ENCODE measurements at regions not wholly inside any gene's neighbourhood (a gene's known extent, or its start where the extent isn't known, plus 50 kb on each side); places are given as distances from the start of the nearest gene placed in this dataset.
"Not testable (repeated sequence)": the region's sequence is repeated elsewhere in the genome, so short reads cannot be mapped to it uniquely, and the experiment has no call there.

- no peak overlapping the region for H3K4me3 ChIP-seq
- no peak for TF ChIP-seq POLR2A (IDR thresholded peaks at IDR 0.05)
- TF ChIP-seq, protein P1, sequence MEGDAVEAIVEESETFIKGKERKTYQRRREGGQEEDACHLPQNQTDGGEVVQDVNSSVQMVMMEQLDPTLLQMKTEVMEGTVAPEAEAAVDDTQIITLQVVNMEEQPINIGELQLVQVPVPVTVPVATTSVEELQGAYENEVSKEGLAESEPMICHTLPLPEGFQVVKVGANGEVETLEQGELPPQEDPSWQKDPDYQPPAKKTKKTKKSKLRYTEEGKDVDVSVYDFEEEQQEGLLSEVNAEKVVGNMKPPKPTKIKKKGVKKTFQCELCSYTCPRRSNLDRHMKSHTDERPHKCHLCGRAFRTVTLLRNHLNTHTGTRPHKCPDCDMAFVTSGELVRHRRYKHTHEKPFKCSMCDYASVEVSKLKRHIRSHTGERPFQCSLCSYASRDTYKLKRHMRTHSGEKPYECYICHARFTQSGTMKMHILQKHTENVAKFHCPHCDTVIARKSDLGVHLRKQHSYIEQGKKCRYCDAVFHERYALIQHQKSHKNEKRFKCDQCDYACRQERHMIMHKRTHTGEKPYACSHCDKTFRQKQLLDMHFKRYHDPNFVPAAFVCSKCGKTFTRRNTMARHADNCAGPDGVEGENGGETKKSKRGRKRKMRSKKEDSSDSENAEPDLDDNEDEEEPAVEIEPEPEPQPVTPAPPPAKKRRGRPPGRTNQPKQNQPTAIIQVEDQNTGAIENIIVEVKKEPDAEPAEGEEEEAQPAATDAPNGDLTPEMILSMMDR (IDR thresholded peaks at IDR 0.05): no peak
- H3K27me3 ChIP-seq: no peaks in the 10 kb centered on the region
- intact Hi-C loops (cut with DNase I; ENCODE audit: low total_unique reads): no loop called here
- no peaks in the 10 kb centered on the region for H3K4me1 ChIP-seq
- DNase-seq: no peak
- H3K36me3 ChIP-seq (ENCODE audit: low read depth, missing control alignments): no peaks in the 10 kb centered on the region
- no peak overlapping the region for H3K27ac ChIP-seq
- no peaks in the 10 kb centered on the region for H3K9me3 ChIP-seq
- 73% methylated on average over 1 of the region's 1 CpG for WGBS, 2 donors
These were observed 591.5 kb downstream of the PRR16 start for GRCh38 chr5:121055586-121055985.

DNA sequence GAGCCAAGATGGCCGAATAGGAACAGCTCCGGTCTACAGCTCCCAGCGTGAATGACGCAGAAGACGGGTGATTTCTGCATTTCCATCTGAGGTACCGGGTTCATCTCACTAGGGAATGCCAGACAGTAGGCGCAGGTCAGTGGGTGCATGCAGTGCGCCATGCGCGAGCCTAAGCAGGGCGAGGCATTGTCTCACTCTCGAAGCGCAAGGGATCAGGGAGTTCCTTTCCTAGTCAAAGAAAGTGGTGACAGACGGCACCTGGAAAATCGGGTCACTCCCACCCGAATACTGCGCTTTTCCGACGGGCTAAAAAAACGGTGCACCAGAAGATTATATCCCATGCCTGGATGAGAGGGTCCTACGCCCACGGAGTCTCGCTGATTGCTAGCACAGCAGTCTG, 600.1 kb downstream of the PRR16 start:
- H3K9me3 ChIP-seq; H3K27ac ChIP-seq; H3K4me1 ChIP-seq; H3K4me3 ChIP-seq; DNase-seq; H3K36me3 ChIP-seq (ENCODE audit: low read depth, missing control alignments); intact Hi-C loops (cut with DNase I; ENCODE audit: low total_unique reads); H3K27me3 ChIP-seq: not testable (repeated sequence)
- WGBS, 2 donors: 79 to 88% methylated on average over 23 of the region's 23 CpGs

GRCh38 chr5:121086671-121087070, 622.6 kb downstream of the PRR16 start:
- Histone ChIP-seq H3K27me3 (no peaks in the 10 kb centered on the region), H3K27ac (no peak overlapping the region), H3K4me1 (no peaks in the 10 kb centered on the region), H3K4me3 (no peak overlapping the region), H3K9me3 (no peaks in the 10 kb centered on the region), H3K36me3 (ENCODE audit: low read depth, missing control alignments) (no peaks in the 10 kb centered on the region)
- WGBS, 2 donors: 81 to 88% methylated on average over 2 of the region's 2 CpGs
- TF ChIP-seq, protein P1 (IDR thresholded peaks at IDR 0.05): no peak
- TF ChIP-seq POLR2A (IDR thresholded peaks at IDR 0.05): no peak
- intact Hi-C loops (cut with DNase I; ENCODE audit: low total_unique reads): no loop called here
- no peak for DNase-seq

DNA sequence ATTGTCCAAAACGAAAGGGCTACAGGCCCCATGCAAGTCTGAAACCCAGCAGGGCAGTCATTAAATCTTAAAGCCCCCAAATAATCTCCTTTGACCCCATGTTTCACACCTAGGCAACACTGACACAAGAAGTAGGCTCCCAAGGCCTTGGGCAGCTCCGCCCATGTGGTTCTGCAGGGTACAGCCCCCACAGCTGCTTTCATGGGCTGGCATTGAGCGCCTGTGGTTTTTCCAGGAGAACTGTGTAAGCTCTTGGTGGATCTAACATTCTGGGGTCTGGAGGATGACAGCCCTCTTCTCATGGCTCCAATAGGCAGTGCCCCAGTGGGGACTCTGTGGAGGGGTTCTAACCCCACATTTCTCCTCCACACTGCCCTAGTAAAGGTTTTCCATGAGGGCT, 623.5 kb downstream of the PRR16 start:
- no peaks in the 10 kb centered on the region for H3K27me3 ChIP-seq
- DNase-seq: no peak
- intact Hi-C loops (cut with DNase I; ENCODE audit: low total_unique reads): no loop called here
- H3K4me3 ChIP-seq: no peak overlapping the region
- no peak overlapping the region for H3K27ac ChIP-seq
- H3K4me1 ChIP-seq: no peaks in the 10 kb centered on the region
- no peak for TF ChIP-seq POLR2A (IDR thresholded peaks at IDR 0.05)
- TF ChIP-seq, protein P1 (IDR thresholded peaks at IDR 0.05): no peak
- WGBS, 2 donors: 81 to 93% methylated on average over 3 of the region's 3 CpGs
- H3K9me3 ChIP-seq: no peaks in the 10 kb centered on the region
- H3K36me3 ChIP-seq (ENCODE audit: low read depth, missing control alignments): no peaks in the 10 kb centered on the region

DNA sequence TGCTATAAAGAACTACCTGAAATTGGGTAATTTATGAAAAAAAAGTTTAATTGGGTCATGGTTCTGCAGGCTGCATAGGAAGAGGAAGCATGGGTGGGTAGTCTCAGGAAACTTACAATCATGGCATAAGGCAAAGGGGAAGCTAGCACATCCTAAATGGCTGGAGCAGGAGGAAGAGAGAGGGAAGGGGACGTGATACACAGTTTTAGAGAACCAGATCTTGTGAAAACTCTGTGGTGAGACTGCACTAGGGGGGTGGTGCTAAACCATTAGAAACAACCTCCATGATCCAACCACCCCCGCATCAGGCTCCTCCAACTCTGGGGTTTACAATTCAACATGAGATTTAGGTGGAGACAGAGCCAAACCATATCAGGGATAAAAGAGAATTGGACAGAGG, 624.2 kb downstream of the PRR16 start:
- TF ChIP-seq, protein P1 (IDR thresholded peaks at IDR 0.05): no peak
- H3K9me3 ChIP-seq: no peaks in the 10 kb centered on the region
- H3K27me3 ChIP-seq: no peaks in the 10 kb centered on the region
- intact Hi-C loops (cut with DNase I; ENCODE audit: low total_unique reads): no loop called here
- H3K27ac ChIP-seq: no peak overlapping the region
- H3K4me1 ChIP-seq: no peaks in the 10 kb centered on the region
- no peak for DNase-seq
- no peak overlapping the region for H3K4me3 ChIP-seq
- WGBS, 2 donors: 83 to 89% methylated on average over 2 of the region's 2 CpGs
- no peaks in the 10 kb centered on the region for H3K36me3 ChIP-seq (ENCODE audit: low read depth, missing control alignments)

All from testis (tissue), 2 donors.